Cardiac fibroblast (primary cell): ENCODE measurements at regions not wholly inside any gene's neighbourhood (a gene's known extent, or its start where the extent isn't known, plus 50 kb on each side); places are given as distances from the start of the nearest gene placed in this dataset.

Experiments used
- DNase-seq, 2 donors: peaks; one replicate each; pipeline versions ENCODE4 v3.0.0 to v3.0.0-alpha.2; 2010; ENCODE audit warnings: low read depth in 2 of 2
- H3K4me3 ChIP-seq, 2 donors: replicated peaks in 1 of 2; 1 replicate in 1 of 2; 2 replicates in 1 of 2; pipeline ENCODE4 v1.5.1; 2011; ENCODE audit warnings: low read depth in 2 of 2, low read length in 2 of 2, mild to moderate bottlenecking in 2 of 2, moderate library complexity in 1 of 2
- CTCF ChIP-seq: IDR thresholded peaks from one replicate; pipeline ENCODE4 v1.5.1; 2011; ENCODE audit warnings: low read depth, mild to moderate bottlenecking, low read length, inconsistent platforms

DNA sequence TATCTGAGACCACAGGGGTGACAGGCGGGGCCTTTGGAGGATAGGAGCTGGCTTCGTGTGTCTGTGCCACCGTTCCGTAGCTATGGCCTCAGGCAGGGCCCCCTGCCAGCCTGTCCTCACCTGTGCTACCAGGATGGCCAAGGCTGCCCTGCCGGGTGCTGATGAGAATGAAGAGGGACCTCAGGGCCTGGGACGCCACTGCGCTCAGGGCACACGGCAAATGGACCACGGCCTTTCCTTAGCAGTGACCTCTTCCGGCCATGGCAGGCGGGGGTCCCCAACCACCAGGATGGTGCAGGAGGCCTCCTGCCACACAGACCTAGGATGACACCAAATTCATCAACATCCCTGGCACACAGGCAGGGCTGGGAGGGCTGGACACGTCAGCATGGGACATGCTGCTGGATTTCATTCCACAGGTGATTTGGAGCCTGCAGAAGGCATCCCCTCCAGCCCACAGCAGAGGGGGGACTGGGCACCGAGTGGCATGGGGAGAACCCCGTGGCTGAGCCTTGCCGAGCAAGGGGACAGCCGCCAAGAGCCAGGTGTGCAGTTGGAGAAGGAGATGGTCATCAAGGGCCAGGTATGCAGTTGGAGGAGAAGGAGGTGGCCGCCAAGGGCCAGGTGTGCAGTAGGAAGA, 1321.0 kb downstream of the BRD1 start:
- DNase-seq = no peak
- no peak for TF ChIP-seq CTCF
- H3K4me3 ChIP-seq = no peak overlapping the region

- TF ChIP-seq CTCF = no peak
- no peak overlapping the region for H3K4me3 ChIP-seq
- no peak for DNase-seq
Measured at GRCh38 chr22:48505891-48506290, 1321.8 kb downstream of the BRD1 start.

GRCh38 chr22:48504519-48505140, 1323.0 kb downstream of the BRD1 start:
- no peak for DNase-seq
- TF ChIP-seq CTCF = no peak
- no peak overlapping the region for H3K4me3 ChIP-seq

- TF ChIP-seq CTCF = no peak
- no peak overlapping the region for H3K4me3 ChIP-seq
- no peak for DNase-seq
Measured at GRCh38 chr22:48503876-48504275, 1323.8 kb downstream of the BRD1 start.

- TF ChIP-seq CTCF = no peak
Measured at GRCh38 chr22:48503035-48503625, 1324.5 kb downstream of the BRD1 start.

GRCh38 chr22:48501231-48501750, 1326.4 kb downstream of the BRD1 start:
- no peak for TF ChIP-seq CTCF
- no peak for DNase-seq
- no peak overlapping the region for H3K4me3 ChIP-seq

More at GRCh38 chr22:48503035-48503625, 1324.5 kb downstream of the BRD1 start:
- no peak for DNase-seq
- H3K4me3 ChIP-seq = no peak overlapping the region
